GM12878 (cell line): ENCODE measurements at regions not wholly inside any gene's neighbourhood (a gene's known extent, or its start where the extent isn't known, plus 50 kb on each side); places are given as distances from the start of the nearest gene placed in this dataset.

Experiments
- ATAC-seq: fragments of 200-7000 bp; cut with Tn5 transposase; 3 replicates; pipeline ENCODE4 v1.9.1; 2020; ENCODE audit warnings: mild to moderate bottlenecking, moderate library complexity
- BruUV-seq: library from RNA; stranded (reverse); fragments of 400-500 nt; replicated peaks from 2 replicates; lab custom pipeline; 2021; lab: Mats Ljungman, UMichigan
- CTCF ChIA-PET: fragments of 300-600 bp; sonication (Branson Sonifier 250); formaldehyde crosslinking; extraction: SDS; loops from one replicate; lab custom pipeline; 2021; ENCODE audit warnings: inconsistent platforms; lab: Yijun Ruan, JAX
- POLR2A ChIA-PET: fragments of 350-600 bp; formaldehyde crosslinking; extraction: SDS; loops from one replicate; lab custom pipeline; 2021; ENCODE audit warnings: inconsistent platforms; lab: Charles Lee
- RAD21 ChIA-PET: fragments of 300-600 bp; sonication (Branson Sonifier 250); formaldehyde crosslinking; loops from one replicate; lab custom pipeline; 2023; ENCODE audit warnings: antibody characterized with exemption; ENCODE audit not compliant: unreplicated experiment; lab: Charles Lee
- SMC1A ChIA-PET: fragments of 300-600 bp; sonication (Branson Sonifier 250); formaldehyde crosslinking; loops from one replicate; lab custom pipeline; 2023; ENCODE audit not compliant: unreplicated experiment, uncharacterized antibody; lab: Charles Lee
- DNase-seq: peaks from one replicate; pipeline ENCODE4 v3.0.0-alpha.2; 2011; ENCODE audit warnings: low read depth, low spot score
- FAIRE-seq: peaks from 3 replicates; lab custom pipeline; 2011; peaks lifted over from hg19 to GRCh38; lab: Jason Lieb, UNC
- H2AFZ ChIP-seq: 2 replicates; pipeline ENCODE4 v1.6.0; 2011; ENCODE audit warnings: low read depth, low read length, control low read depth; ENCODE audit not compliant: control insufficient read depth
- H3K27ac ChIP-seq: 2 replicates; pipeline ENCODE4 v1.5.1; 2011; ENCODE audit warnings: control low read depth; ENCODE audit not compliant: control insufficient read depth, insufficient read depth
- H3K27me3 ChIP-seq, 2 experiments: replicated peaks in 1 of 2; 2 replicates each; pipeline versions ENCODE4 v1.6.0 to v1.6.1; 2011; ENCODE audit warnings: low read length in 1 of 2; ENCODE audit not compliant: control insufficient read depth in 2 of 2, insufficient read depth in 2 of 2
- H3K36me3 ChIP-seq, 2 experiments: 2 replicates each; pipeline ENCODE4 v1.5.1; 2011; ENCODE audit warnings: low read length in 1 of 2; ENCODE audit not compliant: control insufficient read depth in 2 of 2, insufficient read depth in 2 of 2
- H3K4me1 ChIP-seq: 2 replicates; pipeline ENCODE4 v1.6.1; 2011; ENCODE audit warnings: mild to moderate bottlenecking, low read length, moderate library complexity, mixed read lengths; ENCODE audit not compliant: control insufficient read depth, insufficient read depth
- H3K4me2 ChIP-seq: 2 replicates; pipeline ENCODE4 v1.6.0; 2011; ENCODE audit warnings: control low read depth; ENCODE audit not compliant: control insufficient read depth, insufficient read depth
- H3K4me3 ChIP-seq: fragments of 200-600 bp; sonication (generic); 2 replicates; pipeline ENCODE4 v1.5.1; 2016
- H3K79me2 ChIP-seq: 2 replicates; pipeline ENCODE4 v1.6.0; 2011; ENCODE audit warnings: low read length; ENCODE audit not compliant: control insufficient read depth, insufficient read depth
- H3K9ac ChIP-seq: 2 replicates; pipeline ENCODE4 v1.8.0; 2011; ENCODE audit warnings: low read length, control low read depth, mixed read lengths; ENCODE audit not compliant: control insufficient read depth, insufficient read depth
- H3K9me3 ChIP-seq: replicated peaks from 3 replicates; pipeline ENCODE4 v1.5.1; 2011; ENCODE audit warnings: mild to moderate bottlenecking, low read length; ENCODE audit not compliant: control insufficient read depth, insufficient read depth
- H4K20me1 ChIP-seq: 2 replicates; pipeline ENCODE4 v1.6.0; 2011; ENCODE audit not compliant: control insufficient read depth, insufficient read depth
- ASH2L ChIP-seq: fragments of 300-600, 200-600 bp; sonication (generic); IDR thresholded peaks from 2 replicates; pipeline ENCODE4 v1.6.1; 2017; ENCODE audit warnings: low read depth, mild to moderate bottlenecking, borderline replicate concordance
- MEF2B ChIP-seq: fragments of 450-650 bp; IDR thresholded peaks from 2 replicates; pipeline ENCODE4 v1.6.1; 2018; ENCODE audit warnings: mild to moderate bottlenecking, moderate library complexity; ENCODE audit not compliant: partially characterized antibody, poor library complexity, severe bottlenecking
- NR2F1 ChIP-seq: fragments of 450-650 bp; conservative IDR thresholded peaks from 2 replicates; pipeline ENCODE4 v1.6.1; 2017; ENCODE audit warnings: mild to moderate bottlenecking
- PML ChIP-seq: IDR thresholded peaks from 2 replicates; pipeline ENCODE4 v1.6.1; 2012; ENCODE audit warnings: low read length, inconsistent platforms
- SIX5 ChIP-seq: IDR thresholded peaks from 2 replicates; pipeline ENCODE4 v1.6.1; 2011; ENCODE audit warnings: mild to moderate bottlenecking, low read depth, low read length, moderate library complexity; ENCODE audit not compliant: severe bottlenecking
- SMARCA5 ChIP-seq: fragments of 450-650 bp; IDR thresholded peaks from 2 replicates; pipeline ENCODE4 v1.6.1; 2017; ENCODE audit warnings: mild to moderate bottlenecking
- ZBED1 ChIP-seq: IDR thresholded peaks from 2 replicates; pipeline ENCODE4 v1.6.1; 2016; ENCODE audit warnings: borderline replicate concordance
- ZNF217 ChIP-seq: fragments of 450-650 bp; IDR thresholded peaks from 2 replicates; pipeline ENCODE4 v1.6.1; 2017; ENCODE audit warnings: antibody characterized with exemption, mild to moderate bottlenecking
- WGBS: methylation state at CpG from one replicate; pipeline ENCODE4 v1.1.6; 2016; ENCODE audit warnings: low lambda C conversion rate; ENCODE audit not compliant: insufficient replicate concordance, insufficient coverage; ENCODE audit errors: missing lambda C conversion rate; 5-methylcytosine and 5-hydroxymethylcytosine counted together
- in situ Hi-C: fragments of 300-500 bp; cut with MboI; formaldehyde crosslinking; loops from 9 replicates; pipeline ENCODE4 v1.14.3; 2018; ENCODE audit warnings: mixed read lengths
- intact Hi-C: fragments of 100-400 bp; cut with micrococcal nuclease; formaldehyde crosslinking; loops from one replicate; pipeline ENCODE4 v1.14.2; 2022; ENCODE audit not compliant: unreplicated experiment
- TF ChIP-seq, protein P1 (sequence below): fragments of 450-650 bp; IDR thresholded peaks from 2 replicates; pipeline ENCODE4 v1.6.1; 2014; ENCODE audit warnings: mild to moderate bottlenecking
- TF ChIP-seq, protein P2 (sequence below): IDR thresholded peaks from 2 replicates; pipeline ENCODE4 v1.6.1; 2011; ENCODE audit warnings: borderline replicate concordance, low read depth, mild to moderate bottlenecking, moderate library complexity, low read length; ENCODE audit not compliant: insufficient read depth, poor library complexity, severe bottlenecking
- TF ChIP-seq, protein P3 (sequence below): fragments of 450-650 bp; IDR thresholded peaks from 2 replicates; pipeline ENCODE4 v1.6.1; 2016; ENCODE audit warnings: mild to moderate bottlenecking

DNA sequence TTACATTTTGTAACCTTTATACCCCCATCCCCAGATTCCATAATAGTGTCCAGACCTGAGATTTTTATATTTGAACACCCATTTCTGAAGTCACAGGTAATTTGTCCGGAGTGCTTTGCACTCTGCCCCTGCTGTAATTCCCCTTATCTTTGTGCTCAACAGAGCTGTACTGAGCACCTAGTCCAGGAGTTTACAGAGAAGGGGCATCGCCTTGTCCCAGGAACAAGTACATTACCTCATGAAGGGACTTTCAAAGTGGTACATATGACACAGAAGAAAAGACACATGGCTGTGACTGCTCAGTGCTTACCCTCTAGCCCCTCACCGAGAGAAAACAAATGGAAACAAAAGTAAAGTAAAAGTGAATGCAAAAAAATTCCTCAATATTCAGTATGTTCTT lies 373.5 kb downstream of the SOX11 start:
- TF ChIP-seq PML (no peak), ASH2L (no peak), MEF2B (no peak)
- TF ChIP-seq, protein P1, sequence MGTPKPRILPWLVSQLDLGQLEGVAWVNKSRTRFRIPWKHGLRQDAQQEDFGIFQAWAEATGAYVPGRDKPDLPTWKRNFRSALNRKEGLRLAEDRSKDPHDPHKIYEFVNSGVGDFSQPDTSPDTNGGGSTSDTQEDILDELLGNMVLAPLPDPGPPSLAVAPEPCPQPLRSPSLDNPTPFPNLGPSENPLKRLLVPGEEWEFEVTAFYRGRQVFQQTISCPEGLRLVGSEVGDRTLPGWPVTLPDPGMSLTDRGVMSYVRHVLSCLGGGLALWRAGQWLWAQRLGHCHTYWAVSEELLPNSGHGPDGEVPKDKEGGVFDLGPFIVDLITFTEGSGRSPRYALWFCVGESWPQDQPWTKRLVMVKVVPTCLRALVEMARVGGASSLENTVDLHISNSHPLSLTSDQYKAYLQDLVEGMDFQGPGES, result no peak
- TF ChIP-seq, all 136 proteins: peak for 0
- H3K36me3 ChIP-seq, result no peaks in the 10 kb centered on the region
- H3K9me3 ChIP-seq, result no peaks in the 10 kb centered on the region
- H3K4me1 ChIP-seq, result no peaks in the 10 kb centered on the region
- CTCF ChIA-PET, result no interaction called here
- ATAC-seq (no peak), FAIRE-seq (no peak), DNase-seq (no peak)
- no peak overlapping the region for H3K4me3 ChIP-seq
- no peaks in the 10 kb centered on the region for H3K27me3 ChIP-seq
- 20% methylated on average over 3 of the region's 3 CpGs for WGBS
- H3K27ac ChIP-seq, result no peak overlapping the region
- intact Hi-C loops, result no loop called here
- H3K9ac ChIP-seq, result no peak overlapping the region
- no peaks in the 10 kb centered on the region for H4K20me1 ChIP-seq
- no TSS peak for BruUV-seq
- RAD21 ChIA-PET, result no interaction called here
- H3K79me2 ChIP-seq, result no peaks in the 10 kb centered on the region
- in situ Hi-C loops, result no loop called here
- no peak overlapping the region for H2AFZ ChIP-seq
- SMC1A ChIA-PET, result no interaction called here
- H3K4me2 ChIP-seq, result no peak overlapping the region
- POLR2A ChIA-PET, result no interaction called here

DNA sequence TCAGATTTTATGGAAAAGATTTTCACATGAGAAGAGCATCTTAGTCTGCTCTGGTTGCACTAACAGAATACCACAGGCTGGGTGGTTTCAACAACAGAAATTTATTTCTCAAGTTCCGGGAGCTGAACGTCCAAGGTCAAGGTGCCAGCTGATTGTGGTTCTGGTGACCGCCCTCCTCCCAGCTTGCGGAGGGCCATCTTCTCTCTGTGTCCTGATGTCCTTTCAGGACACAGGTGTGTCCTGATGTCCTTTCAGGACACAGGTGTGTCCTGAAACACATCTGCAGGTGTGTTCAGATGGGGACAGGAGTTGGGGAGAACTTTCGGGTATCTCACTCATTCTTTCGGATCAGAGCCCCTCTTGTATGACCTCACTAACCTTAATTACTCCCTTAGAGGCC lies 374.9 kb downstream of the SOX11 start:
- no peaks in the 10 kb centered on the region for H3K27me3 ChIP-seq
- no TSS peak for BruUV-seq
- H3K4me1 ChIP-seq, result no peaks in the 10 kb centered on the region
- H3K36me3 ChIP-seq, result no peaks in the 10 kb centered on the region
- H4K20me1 ChIP-seq, result no peaks in the 10 kb centered on the region
- no peak overlapping the region for H2AFZ ChIP-seq
- H3K9me3 ChIP-seq, result no peaks in the 10 kb centered on the region
- RAD21 ChIA-PET, result no interaction called here
- H3K79me2 ChIP-seq, result no peaks in the 10 kb centered on the region
- DNase-seq (no peak), ATAC-seq (no peak), FAIRE-seq (no peak)
- SMC1A ChIA-PET, result no interaction called here
- H3K4me3 ChIP-seq, result no peak overlapping the region
- no peak overlapping the region for H3K4me2 ChIP-seq
- in situ Hi-C loops, result no loop called here
- CTCF ChIA-PET, result no interaction called here
- intact Hi-C loops, result no loop called here
- POLR2A ChIA-PET, result no interaction called here
- H3K9ac ChIP-seq, result no peak overlapping the region
- WGBS, result 26% methylated on average over 6 of the region's 6 CpGs
- no peak overlapping the region for H3K27ac ChIP-seq
- TF ChIP-seq SIX5 (no peak), ZBED1 (no peak), SMARCA5 (no peak), ZNF217 (no peak), NR2F1 (no peak)
- TF ChIP-seq, protein P2, sequence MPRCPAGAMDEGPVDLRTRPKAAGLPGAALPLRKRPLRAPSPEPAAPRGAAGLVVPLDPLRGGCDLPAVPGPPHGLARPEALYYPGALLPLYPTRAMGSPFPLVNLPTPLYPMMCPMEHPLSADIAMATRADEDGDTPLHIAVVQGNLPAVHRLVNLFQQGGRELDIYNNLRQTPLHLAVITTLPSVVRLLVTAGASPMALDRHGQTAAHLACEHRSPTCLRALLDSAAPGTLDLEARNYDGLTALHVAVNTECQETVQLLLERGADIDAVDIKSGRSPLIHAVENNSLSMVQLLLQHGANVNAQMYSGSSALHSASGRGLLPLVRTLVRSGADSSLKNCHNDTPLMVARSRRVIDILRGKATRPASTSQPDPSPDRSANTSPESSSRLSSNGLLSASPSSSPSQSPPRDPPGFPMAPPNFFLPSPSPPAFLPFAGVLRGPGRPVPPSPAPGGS, result no peak
- TF ChIP-seq, protein P3, sequence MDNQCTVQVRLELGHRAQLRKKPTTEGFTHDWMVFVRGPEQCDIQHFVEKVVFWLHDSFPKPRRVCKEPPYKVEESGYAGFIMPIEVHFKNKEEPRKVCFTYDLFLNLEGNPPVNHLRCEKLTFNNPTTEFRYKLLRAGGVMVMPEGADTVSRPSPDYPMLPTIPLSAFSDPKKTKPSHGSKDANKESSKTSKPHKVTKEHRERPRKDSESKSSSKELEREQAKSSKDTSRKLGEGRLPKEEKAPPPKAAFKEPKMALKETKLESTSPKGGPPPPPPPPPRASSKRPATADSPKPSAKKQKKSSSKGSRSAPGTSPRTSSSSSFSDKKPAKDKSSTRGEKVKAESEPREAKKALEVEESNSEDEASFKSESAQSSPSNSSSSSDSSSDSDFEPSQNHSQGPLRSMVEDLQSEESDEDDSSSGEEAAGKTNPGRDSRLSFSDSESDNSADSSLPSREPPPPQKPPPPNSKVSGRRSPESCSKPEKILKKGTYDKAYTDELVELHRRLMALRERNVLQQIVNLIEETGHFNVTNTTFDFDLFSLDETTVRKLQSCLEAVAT, result no peak
